ENCODE measurements at regions not wholly inside any gene's neighbourhood (a gene's known extent, or its start where the extent isn't known, plus 50 kb on each side); places are given as distances from the start of the nearest gene placed in this dataset.

GRCh38 chr17:71363661-71364060, 757.2 kb upstream of the SOX9 start:
- Histone ChIP-seq H3K9ac (replicated peaks; ENCODE audit: extremely low read depth, insufficient read depth, low read length) (no peak overlapping the region), H3K9me1 (replicated peaks; ENCODE audit: control insufficient read depth, extremely low read depth, insufficient read depth, low read length) (no peaks in the 10 kb centered on the region), H4K20me1 (replicated peaks; ENCODE audit: control insufficient read depth, extremely low read depth, insufficient read depth, low read length) (no peaks in the 10 kb centered on the region), H3K4me3 (replicated peaks in 1 of 3; ENCODE audit: insufficient read depth in 1 of 3, low read depth in 1 of 3, low read length in 3 of 3) (no peak overlapping the region), H3K79me2 (ENCODE audit: control insufficient read depth, insufficient read depth, low read length) (no peaks in the 10 kb centered on the region), H3K36me3 (ENCODE audit: control insufficient read depth in 2 of 2, extremely low read depth in 1 of 2, insufficient read depth in 2 of 2, low read length in 2 of 2) (no peaks in the 10 kb centered on the region), H3K27me3 (ENCODE audit: control insufficient read depth in 2 of 2, insufficient read depth in 2 of 2, low read length in 2 of 2) (no peaks in the 10 kb centered on the region), H3K4me1 (ENCODE audit: control insufficient read depth, extremely low read depth, insufficient read depth, low read length) (no peaks in the 10 kb centered on the region), H3K4me2 (ENCODE audit: insufficient read depth, low read length) (no peak overlapping the region), H3K9me3 (replicated peaks; ENCODE audit: control insufficient read depth, insufficient read depth, low read length) (no peaks in the 10 kb centered on the region), H2AFZ (ENCODE audit: low read depth, low read length) (no peak overlapping the region), H3K27ac (ENCODE audit: insufficient read depth, low read depth, low read length) (no peak overlapping the region)
- no peak for TF ChIP-seq JUN (IDR thresholded peaks at IDR 0.05; ENCODE audit: borderline replicate concordance, insufficient read depth, insufficient read length, low read depth)
- no peak for TF ChIP-seq FOS (IDR thresholded peaks at IDR 0.05; ENCODE audit: borderline replicate concordance, insufficient read depth, low read length)
- no peak for TF ChIP-seq POLR2A (IDR thresholded peaks at IDR 0.05; ENCODE audit: low read depth, low read length)
- TF ChIP-seq EZH2 (IDR thresholded peaks at IDR 0.05; ENCODE audit: borderline replicate concordance, low read depth, low read length, severe bottlenecking) = no peak
- no peak for TF ChIP-seq GATA2 (IDR thresholded peaks at IDR 0.05; ENCODE audit: insufficient read depth, insufficient read length, low read depth, low read length)
- TF ChIP-seq POLR2AphosphoS5 (IDR thresholded peaks at IDR 0.05; ENCODE audit: insufficient read depth, low read depth, low read length) = no peak
- TF ChIP-seq MYC (IDR thresholded peaks at IDR 0.05; ENCODE audit: low read depth, low read length) = no peak
- no peak for TF ChIP-seq MAX (IDR thresholded peaks at IDR 0.05; ENCODE audit: insufficient read depth, insufficient read length)
- no peak for TF ChIP-seq CTCF (IDR thresholded peaks at IDR 0.05; ENCODE audit: extremely low read depth in 1 of 2, insufficient read depth in 1 of 2, low read depth in 1 of 2, low read length in 2 of 2)
- intact Hi-C loops (cut with micrococcal nuclease) = no loop called here
- dilution Hi-C loops (cut with MboI; ENCODE audit: extremely low pct_ligation_motif_present, low sequenced_read_pairs) = no loop called here
- BruUV-seq (replicated peaks) = no TSS peak
- CTCF ChIA-PET = no interaction called here
- POLR2A ChIA-PET = no interaction called here
- DNase-seq (ENCODE audit: low read depth, low spot score) (no peak), FAIRE-seq (no peak)

Data from endothelial cell of umbilical vein (primary cell).